NOMO-1 treated with dmso at 0.1 percent for 144 hours (cell line): ENCODE measurements at regions not wholly inside any gene's neighbourhood (a gene's known extent, or its start where the extent isn't known, plus 50 kb on each side); places are given as distances from the start of the nearest gene placed in this dataset.
A peak's percentile ranks its signal among the peaks of the same experiment; 100 is the strongest.

Source experiments
- DNase-seq: peaks from one replicate; lab custom pipeline; 2025; ENCODE audit not compliant: unreplicated experiment; lab: John Stamatoyannopoulos, UW

DNA sequence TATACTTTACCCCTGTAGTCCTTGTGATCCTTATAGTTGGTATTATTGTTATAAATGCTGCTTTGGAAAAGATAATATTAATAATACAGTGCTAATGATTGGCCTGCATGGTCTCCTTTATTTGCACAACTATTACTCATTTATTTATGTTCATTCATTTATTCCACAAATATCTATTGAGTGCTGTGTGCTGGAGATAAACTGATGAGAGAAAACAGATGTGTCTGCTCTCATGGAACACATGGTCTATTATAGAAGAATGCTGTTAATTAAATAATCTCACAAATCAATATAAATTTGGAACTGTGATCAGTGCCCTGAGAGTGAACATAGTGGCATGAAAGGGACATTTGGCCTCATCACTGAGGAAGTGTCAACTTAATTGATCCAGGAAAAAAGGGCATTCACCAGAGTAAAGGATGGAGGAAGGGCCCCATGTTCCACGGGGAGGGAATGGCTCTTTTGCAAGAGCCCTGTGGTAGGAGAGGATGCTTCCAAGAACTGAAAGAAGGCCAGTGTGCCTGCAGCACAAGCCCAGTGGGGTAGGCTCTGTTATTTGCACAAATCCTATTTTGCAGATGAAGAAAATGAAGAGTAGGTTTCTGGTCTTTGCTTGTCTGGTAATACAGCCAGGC lies 91.5 kb upstream of the STK39 start:
- DNase-seq: no peak

DNA sequence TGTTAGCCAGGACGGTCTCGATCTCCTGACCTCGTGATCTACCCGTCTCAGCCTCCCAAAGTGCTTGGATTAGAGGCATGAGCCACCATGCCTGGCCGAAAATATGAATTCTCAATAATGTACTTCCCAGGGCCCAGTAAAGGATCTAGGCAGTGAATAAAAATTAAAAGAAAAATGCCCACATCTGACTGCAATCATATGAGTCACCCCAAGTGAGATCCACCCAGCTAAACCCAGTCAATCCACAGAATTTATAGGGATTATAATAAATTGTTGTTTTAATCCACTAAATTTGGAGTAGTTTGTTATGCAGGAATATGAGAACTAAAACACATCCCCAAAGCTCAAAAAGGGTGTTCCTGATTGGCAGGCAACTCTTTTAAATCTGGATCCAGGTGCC lies 93.5 kb upstream of the STK39 start:
- DNase-seq: no peak

DNA sequence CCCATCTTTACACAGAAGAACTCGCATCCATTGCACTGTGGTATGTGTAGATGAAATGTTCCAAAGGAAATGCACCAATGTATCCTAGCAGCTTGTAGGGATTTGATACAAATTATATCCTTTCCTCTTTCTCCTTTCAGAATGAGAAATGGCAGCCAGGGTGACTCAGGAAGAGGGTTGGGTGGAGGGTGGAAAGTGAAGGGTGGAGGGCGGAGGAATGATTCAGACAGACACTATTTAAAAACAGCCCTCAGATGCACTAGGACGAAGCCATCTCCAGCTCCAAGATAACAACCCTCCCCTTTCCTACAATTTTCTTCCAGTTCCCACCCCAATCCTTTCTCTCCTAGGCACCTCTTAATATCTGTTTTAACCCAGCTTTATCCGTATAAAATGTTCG lies 96.2 kb upstream of the STK39 start:
- DNase-seq: no peak

DNA sequence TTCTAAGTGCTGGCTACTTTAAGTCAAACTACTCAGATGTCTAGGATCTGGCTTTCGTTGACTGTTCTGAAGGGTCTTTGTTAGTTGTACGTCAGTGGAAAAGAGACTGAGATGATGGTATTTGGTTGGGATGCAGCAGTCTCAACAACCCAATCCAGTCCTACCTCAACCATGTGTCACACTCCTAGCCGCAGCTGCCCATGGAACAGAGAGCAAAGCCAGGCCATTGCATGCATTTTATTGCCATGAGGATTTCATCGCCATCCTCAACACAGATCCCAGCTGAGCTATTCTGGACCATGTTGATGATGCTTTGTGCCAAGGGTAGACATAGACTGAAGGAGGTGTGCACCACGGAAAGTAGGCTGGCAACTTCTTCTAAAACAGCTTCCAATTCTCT lies 97.3 kb upstream of the STK39 start:
- no peak for DNase-seq

DNA sequence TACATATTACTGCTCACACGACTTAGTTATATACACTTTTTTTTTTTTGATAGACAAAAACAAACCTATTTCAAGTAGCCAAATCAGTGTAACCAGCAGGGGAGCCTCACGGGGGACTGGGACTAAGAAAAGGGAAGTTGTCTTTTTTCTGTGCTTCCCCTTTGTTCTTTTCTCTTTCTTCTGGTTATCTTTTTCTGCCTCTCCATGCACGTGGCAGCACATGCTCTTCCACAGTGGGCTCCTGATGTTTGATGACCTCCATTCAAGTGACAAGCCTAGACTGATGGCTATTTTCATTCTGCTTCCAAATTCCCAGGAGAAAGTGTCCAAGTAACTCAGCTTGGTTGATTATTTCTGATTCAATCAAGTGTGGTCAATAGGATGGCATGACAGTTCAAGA lies 98.2 kb upstream of the STK39 start:
- peak; percentile 50 for DNase-seq

DNA sequence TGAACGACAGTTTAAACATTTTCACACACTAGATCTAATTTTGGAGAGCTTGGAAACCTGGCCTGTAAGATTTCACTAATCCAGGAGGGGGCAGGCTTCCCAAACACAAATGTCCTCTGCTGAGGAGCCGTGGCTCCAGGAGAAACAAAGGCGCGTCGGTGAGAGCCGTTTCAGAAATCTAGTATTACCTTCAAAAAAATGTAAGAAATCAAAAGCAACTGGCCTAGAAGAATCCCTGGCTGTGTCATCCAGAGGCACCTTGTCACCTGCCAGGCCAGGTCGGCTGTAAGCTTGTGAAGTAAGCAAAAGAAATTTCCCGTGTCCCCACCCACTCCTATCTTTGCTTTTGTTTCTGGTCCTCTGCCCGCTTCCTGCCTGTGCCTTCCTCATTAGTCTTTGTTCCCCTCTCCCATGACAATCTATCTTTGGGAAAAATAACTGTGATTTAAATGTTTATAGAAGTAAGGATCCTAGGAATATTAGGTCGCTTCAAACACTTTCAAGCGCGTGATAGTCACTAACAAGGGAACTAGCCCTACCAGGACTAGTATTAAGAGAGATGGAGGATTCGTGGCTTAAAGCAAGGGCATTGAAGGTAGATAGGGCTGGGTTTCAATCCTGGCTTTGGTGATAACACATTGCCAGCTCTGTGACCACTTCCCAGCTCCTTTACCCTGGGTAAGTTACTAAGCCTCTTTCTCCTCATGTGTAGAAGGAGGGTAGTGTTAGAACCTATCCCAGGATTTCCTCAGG lies 99.5 kb upstream of the STK39 start:
- DNase-seq: peak; percentile 46

DNA sequence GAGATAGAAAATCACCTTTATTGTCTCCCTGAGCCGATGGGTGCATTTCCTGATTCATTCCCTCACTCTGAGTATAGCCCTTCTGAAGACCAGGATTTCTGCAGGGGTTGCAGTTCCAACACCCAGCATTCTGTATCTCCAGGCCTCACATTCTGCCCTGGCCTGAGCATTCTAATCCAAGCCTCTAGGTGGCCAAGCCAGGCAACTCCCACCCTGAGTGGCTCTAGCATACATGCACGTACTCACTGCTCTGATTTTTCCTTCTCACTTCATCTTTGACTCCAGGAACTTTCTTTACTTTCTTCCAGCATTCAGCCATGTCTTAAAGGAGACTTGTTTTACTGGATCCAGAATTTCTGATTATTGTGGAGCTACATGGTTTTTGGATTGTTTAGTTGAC lies 100.7 kb upstream of the STK39 start:
- no peak for DNase-seq

DNA sequence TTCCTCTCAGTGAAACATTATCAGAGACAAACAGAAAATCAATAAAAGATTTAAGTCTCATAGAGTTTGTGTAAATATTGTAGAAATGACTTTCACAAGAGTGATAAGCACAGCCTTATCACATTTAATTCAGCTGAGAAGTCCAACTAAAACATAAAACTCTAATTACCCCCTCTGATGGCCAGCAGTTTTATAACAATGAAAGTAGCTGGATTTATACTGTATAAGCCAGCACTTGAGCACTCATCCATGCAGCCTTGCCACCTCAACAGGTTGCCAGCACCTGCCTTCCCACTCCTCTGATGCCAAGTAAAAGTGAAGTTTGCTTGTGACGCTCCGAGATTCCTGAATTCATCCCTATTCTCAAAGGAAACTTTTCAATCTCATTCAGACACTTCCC lies 103.0 kb upstream of the STK39 start:
- DNase-seq: no peak

DNA sequence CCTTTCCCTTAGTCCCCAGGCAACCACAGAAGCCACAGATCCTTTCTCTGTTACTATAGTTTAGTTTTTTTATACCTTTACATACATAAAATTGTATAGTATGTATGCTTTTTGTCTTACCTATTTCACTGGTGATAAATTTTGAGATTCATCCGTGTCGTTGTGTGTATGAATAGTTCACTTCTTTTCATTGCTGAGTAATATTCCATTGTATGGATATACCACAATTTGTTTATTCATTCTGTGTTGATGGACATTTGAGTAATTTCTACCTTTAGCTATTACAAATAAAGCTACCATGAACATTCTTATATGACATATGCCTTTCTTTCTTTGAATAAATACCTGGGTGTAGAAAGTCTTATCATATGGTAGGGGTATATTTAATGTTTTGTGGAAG lies 102.8 kb upstream of the CERS6 start:
- no peak for DNase-seq

DNA sequence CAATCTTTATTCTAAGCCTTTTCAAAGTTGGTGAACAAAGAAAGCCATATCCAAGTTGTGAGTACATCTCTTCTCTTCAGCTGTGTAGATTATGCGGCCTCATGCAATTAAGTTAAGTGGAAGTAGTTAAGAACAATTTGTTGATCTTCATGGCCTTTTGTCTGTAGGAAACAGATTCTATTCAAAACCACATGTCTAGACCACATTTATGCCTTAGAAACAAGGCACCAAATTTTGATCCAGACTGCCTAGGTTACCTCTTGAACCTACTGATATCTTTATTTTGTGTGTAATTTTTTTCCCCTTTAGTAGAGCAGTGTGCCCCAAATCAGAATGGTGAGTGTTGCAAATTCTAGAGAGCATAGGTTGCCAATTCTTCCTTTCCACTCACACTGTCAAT lies 101.6 kb upstream of the CERS6 start:
- no peak for DNase-seq

DNA sequence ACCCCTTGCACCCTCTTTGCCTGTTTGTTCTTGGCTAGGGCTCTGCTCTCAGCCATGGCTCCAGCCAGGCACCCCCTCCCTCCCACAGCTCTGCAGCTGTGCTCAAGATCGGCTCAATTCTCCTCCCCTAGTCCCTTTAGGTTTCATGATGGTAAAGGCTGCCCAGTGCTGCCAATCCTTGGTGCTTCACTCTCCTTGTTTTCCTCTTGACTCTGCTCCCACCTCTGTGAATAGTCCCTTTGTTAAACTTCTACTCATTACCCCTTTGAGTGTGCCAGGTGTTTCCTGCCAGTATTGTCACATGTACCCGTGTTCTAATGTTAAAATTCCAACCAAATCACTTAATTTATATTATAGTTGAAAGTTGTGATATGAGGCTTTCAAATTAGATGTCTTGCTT lies 101.0 kb upstream of the CERS6 start:
- DNase-seq: no peak

DNA sequence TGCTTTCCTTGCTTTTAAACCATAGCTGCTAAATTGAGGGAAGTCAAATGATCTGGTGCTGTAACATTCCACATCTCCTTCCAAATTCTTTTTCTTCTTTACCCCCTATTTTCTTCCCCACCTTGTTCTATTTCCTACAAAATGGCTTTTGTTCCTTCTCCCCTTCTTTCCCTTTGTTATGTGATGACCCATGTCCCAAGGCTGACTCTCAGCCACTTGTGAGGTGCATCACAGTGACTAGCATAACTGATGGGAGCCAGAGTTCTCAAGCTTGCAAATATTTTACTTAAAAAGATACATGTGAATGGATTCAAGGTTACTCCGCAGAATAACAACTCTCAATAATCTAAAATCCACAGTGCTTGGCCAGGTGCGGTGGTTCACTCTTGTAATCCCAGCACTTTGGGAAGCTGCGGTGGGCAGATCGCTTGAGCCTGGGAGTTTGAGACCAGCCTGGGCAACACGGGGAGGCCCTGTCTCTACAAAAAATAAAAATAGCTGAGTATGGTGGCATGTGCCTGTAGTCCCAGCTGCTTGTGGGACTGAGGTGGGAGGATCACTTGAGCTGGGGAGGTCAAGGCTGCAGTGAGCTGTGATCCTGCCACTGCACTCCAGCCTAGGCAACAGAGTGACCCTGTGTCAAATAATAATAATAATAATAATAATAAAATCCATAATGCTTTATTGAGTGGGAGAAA lies 100.1 kb upstream of the CERS6 start:
- no peak for DNase-seq

DNA sequence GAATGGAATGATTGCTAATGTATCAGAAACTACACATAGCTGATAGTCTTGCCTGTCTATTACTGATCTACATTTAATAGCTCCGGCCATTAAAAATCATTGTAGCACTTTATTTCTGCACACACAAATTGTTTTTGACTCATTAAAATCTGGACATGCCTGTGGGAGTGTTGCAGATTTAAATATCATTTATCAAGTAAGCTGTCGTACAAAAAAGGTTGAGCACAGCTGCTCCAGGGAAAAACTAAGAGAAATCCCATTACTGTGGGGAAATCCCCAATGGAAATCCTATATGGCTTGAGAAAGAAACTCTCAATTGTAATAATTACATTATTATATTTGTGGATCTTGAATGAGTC lies 99.6 kb upstream of the CERS6 start:
- DNase-seq: no peak

DNA sequence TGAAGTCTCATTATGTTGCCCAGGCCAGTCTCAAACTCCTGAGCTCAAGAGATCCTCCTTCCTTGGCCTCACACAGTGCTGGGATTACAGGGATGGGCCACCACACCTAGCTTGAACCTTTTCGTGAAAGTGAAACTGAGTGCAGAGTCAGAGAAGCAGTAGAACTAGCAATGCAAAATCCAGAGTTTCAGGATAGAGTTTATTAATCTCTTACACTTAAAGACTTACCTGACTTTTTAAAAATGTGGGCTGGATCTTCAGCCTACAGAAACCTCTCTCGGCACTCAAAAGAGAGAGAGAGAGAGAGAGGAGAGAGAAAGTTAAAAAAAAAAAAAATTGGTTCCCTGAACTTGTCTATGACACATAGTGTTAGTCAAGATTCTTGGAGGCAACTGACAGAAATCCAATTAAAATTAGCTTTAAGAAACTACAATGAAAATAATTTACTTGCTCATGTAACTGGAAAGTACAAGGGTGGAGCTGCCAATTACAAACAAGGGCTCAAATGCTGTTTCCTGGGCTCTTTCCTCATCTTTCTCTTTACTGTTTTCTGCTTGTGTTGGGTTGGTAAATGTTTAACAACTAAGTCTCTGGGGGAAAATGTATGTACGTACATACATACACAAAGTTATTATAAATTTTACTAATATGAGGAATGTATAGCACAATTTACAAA lies 98.1 kb upstream of the CERS6 start:
- DNase-seq: no peak

DNA sequence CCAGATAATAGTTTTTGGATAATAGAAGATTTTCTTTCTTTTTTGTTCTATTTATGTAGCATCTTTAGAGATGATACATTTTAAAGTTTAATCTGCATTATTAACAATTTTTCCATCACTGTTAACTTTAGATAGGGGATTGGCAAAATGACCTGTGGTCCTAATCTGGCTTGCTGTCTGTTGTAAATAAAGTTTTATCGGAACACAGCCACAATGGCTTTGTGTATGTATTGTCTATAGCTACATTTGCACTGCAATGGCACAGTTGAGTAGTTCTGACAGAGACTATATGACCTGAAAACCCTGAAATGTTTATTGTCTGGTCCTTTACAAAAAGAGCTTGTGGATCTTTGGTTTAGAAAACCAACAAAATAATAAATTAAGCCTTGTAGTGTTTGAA lies 97.0 kb upstream of the CERS6 start:
- no peak for DNase-seq

DNA sequence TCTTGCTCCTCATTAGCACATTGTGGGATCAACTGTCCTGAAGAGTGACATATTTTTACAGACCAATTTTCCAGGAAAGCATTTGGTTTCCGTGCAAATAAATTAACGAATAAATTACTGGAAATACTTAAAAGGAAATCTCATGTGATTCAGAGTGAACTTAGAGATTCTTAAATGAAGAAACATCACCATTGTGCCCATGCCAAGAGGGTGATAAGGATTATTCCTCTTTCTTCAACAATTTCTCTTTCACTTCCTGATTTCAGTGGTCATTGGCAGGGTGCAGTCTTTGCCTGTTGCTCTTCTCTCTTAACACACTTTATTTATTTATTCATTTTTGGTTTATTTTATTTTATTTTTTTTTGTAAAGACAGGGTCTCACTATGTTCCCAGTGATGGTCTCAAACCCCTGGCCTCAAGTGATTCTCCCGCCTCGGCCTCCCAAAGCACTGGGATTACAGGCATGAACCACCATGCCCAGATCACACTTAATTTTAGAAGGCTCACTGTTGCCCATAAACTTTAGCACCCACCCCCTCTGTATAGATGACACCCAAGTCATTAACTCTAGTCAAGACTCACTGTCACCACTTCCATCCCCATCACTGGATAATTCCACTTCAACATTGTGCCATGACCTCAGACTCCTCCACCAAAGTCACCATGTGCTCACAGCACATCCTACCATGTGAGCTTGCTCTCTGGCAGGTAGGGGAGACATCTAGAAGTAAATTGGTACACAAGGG lies 92.6 kb upstream of the CERS6 start:
- peak; percentile 51 for DNase-seq

DNA sequence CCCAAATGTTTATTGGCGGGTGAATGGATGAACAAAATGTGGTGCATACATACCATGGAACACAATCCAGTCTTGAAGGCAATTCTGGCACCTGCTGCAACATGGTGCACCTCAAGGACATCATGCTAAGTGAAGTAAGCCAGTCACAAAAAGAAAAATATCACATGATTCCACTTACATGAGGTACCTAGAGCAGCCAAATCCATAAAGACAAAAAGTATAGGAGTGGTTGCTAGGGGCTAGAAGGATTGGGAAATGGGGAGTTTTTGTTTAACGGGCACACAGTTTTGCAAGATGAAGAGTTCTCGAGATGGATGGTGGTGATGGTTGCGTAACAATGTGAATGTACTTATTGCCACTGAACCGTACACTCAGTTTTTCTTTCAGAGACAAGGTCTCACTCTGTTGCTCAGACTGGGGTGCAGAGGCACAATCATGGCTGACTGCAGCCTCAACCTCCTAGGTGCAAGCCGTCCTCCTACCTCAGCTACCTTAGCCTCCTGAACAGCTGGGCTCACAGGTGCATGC lies 90.9 kb upstream of the CERS6 start:
- peak; percentile 73 for DNase-seq

DNA sequence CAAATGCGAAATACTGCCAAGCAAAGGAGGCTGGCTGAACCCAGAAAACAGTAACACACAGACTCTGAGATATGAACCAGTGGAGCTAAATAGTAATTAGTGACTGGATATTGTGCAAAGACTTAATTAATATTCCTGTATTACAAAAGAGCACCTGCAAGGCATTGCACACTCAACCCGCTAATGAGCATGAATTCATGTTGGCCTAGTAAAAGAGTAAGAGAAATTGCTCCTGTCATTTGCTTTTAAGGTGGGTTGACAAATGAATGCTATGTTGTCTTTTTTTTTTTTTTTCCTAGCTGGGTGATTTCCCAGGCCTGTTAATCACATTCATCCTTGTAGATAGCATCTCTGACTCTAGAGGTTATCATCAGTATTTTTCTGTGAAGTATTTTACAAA lies 87.0 kb upstream of the CERS6 start:
- DNase-seq: no peak

DNA sequence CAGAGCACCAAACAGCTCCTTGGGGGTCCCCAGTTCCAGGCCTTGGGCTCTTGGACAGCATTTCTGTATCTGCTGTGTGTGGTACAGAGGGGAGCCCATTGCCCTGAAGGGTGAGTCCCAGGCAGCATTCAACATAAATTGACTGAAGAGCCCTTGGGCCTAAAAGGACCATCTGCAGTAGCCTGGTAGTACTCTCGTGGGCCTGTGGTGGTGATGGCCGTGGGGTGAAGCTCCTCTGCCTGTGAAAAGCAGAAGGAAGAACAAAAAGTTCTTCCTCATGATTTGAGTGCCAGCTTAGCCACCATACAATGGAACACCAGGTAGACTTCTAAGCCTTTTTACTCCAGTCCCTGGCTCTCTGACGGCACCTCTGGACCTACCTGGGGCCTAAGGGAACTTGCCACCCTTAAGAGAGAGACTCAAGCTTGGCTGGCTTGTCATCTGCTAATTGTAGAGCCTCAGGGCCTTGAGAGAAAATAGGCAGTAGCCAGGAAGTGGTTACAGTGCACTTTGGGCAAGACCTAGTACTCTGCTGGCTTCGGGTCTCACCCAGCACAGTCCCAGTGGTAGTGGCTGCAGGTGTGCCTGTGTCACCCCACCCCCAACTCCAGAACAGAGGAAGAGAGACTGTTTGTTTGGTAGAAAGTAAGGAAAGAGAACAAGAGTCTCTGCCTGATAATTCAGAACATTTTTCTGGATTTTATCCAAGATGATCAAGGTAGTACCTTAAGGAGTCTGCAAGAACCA lies 84.6 kb upstream of the CERS6 start:
- DNase-seq: no peak

DNA sequence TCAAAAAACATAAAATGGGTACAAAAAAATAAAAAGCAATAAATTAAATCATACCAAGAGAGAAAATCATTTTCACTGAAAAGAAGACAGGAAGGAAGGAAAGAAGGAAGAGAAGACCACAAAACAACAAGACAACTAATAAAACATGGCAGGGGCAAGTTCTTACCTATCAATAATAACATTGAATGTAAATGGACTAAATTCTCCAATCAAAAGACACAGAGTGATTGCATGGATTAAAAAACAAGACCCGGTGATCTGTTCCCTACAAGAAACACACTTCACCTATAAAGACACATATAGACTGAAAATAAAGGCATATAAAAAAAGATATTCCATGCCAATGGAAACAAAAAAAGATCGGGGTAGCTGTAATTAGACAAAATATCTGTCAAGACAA lies 82.6 kb upstream of the CERS6 start:
- no peak for DNase-seq
